GM23338 (cell line): ENCODE measurements at regions not wholly inside any gene's neighbourhood (a gene's known extent, or its start where the extent isn't known, plus 50 kb on each side); places are given as distances from the start of the nearest gene placed in this dataset.

Experiments
- ATAC-seq: fragments of 200-7000 bp; cut with Tn5 transposase; 3 replicates; pipeline ENCODE4 v1.9.1; 2020
- DNase-seq: peaks from one replicate; pipeline ENCODE4 v3.0.0-alpha.2; 2015; ENCODE audit warnings: low spot score
- H2AFZ ChIP-seq: fragments of 200-600 bp; sonication (generic); 2 replicates; pipeline ENCODE4 v1.8.0; 2016; ENCODE audit warnings: antibody characterized with exemption, mild to moderate bottlenecking, moderate library complexity
- H3F3A ChIP-seq: fragments of 200-600 bp; sonication (generic); replicated peaks from 2 replicates; pipeline ENCODE4 v1.8.0; 2017; ENCODE audit warnings: antibody characterized with exemption, mixed run types, low read depth
- H3K27ac ChIP-seq: fragments of 200-600 bp; sonication (generic); 2 replicates; pipeline ENCODE4 v1.6.1; 2016; ENCODE audit warnings: low read depth
- H3K27me3 ChIP-seq: fragments of 200-600 bp; sonication (generic); 2 replicates; pipeline ENCODE4 v1.8.0; 2016; ENCODE audit warnings: mild to moderate bottlenecking, mixed run types, moderate library complexity; ENCODE audit not compliant: insufficient read depth
- H3K36me3 ChIP-seq: fragments of 200-600 bp; sonication (generic); 2 replicates; pipeline ENCODE4 v1.8.0; 2016; ENCODE audit warnings: mild to moderate bottlenecking; ENCODE audit not compliant: insufficient read depth
- H3K4me1 ChIP-seq: fragments of 200-600 bp; sonication (generic); 2 replicates; pipeline ENCODE4 v1.8.0; 2016; ENCODE audit warnings: mild to moderate bottlenecking, moderate library complexity; ENCODE audit not compliant: insufficient read depth
- H3K4me2 ChIP-seq: fragments of 200-600 bp; sonication (generic); 2 replicates; pipeline ENCODE4 v1.7.1; 2017; ENCODE audit warnings: mixed run types
- H3K4me3 ChIP-seq: fragments of 200-600 bp; sonication (generic); 2 replicates; pipeline ENCODE4 v1.6.1; 2016; ENCODE audit warnings: mixed run types
- H3K79me2 ChIP-seq: fragments of 200-600 bp; sonication (generic); replicated peaks from 2 replicates; pipeline ENCODE4 v1.8.0; 2017; ENCODE audit warnings: mild to moderate bottlenecking; ENCODE audit not compliant: insufficient read depth
- H3K9me2 ChIP-seq: fragments of 200-600 bp; sonication (generic); 2 replicates; pipeline ENCODE4 v1.8.0; 2017; ENCODE audit not compliant: insufficient read depth
- H4K20me1 ChIP-seq: fragments of 200-600 bp; sonication (generic); replicated peaks from 2 replicates; pipeline ENCODE4 v1.8.0; 2017; ENCODE audit warnings: mild to moderate bottlenecking; ENCODE audit not compliant: insufficient read depth
- H3K27ac Mint-ChIP-seq: 2 replicates; pipeline ENCODE4 v1.8.0; 2020; ENCODE audit warnings: inconsistent platforms, mild to moderate bottlenecking, moderate library complexity, mixed read lengths
- H3K27me3 Mint-ChIP-seq: 3 replicates; pipeline ENCODE4 v1.8.0; 2022; ENCODE audit warnings: low read depth, mild to moderate bottlenecking, moderate library complexity, mixed read lengths, inconsistent platforms; ENCODE audit not compliant: insufficient read depth, poor library complexity
- H3K36me3 Mint-ChIP-seq: 3 replicates; pipeline ENCODE4 v1.8.0; 2021; ENCODE audit warnings: low read depth, mild to moderate bottlenecking, inconsistent platforms, moderate library complexity, mixed read lengths
- H3K4me1 Mint-ChIP-seq: 3 replicates; pipeline ENCODE4 v1.8.0; 2020; ENCODE audit warnings: mild to moderate bottlenecking, inconsistent platforms, mixed read lengths
- H3K4me3 Mint-ChIP-seq: 3 replicates; pipeline ENCODE4 v1.8.0; 2021; ENCODE audit warnings: moderate library complexity, mild to moderate bottlenecking, inconsistent platforms, mixed read lengths
- H3K9me3 Mint-ChIP-seq: 3 replicates; pipeline ENCODE4 v1.8.0; 2020; ENCODE audit warnings: moderate library complexity, mild to moderate bottlenecking, inconsistent platforms, mixed read lengths
- CREB1 ChIP-seq: fragments of 250-450 bp; sonication (Bioruptor Pico); IDR thresholded peaks from 2 replicates; pipeline ENCODE4 v1.5.0; 2020; ENCODE audit warnings: low read depth, mild to moderate bottlenecking, moderate library complexity
- CTCF ChIP-seq, 2 experiments: fragments of 200-600 bp in 1 of 2; sonication (generic) in 1 of 2; conservative IDR thresholded peaks; 2 replicates each; pipeline versions ENCODE4 v1.5.1 to v1.6.1; 2016 to 2017; ENCODE audit warnings: antibody characterized with exemption in 2 of 2, low read depth in 2 of 2, mild to moderate bottlenecking in 2 of 2, moderate library complexity in 1 of 2
- EZH2 ChIP-seq: fragments of 200-600 bp; sonication (generic); IDR thresholded peaks from one replicate; pipeline ENCODE4 v1.8.0; 2017; ENCODE audit warnings: antibody characterized with exemption, mild to moderate bottlenecking, low read depth; ENCODE audit not compliant: unreplicated experiment
- EZH2phosphoT487 ChIP-seq: fragments of 200-600 bp; sonication (generic); IDR thresholded peaks from one replicate; pipeline ENCODE4 v1.8.1; 2018; ENCODE audit warnings: antibody characterized with exemption; ENCODE audit not compliant: unreplicated experiment
- JUNB ChIP-seq: IDR thresholded peaks from one replicate; pipeline ENCODE4 v1.6.1; 2016; ENCODE audit warnings: antibody characterized with exemption; ENCODE audit not compliant: unreplicated experiment
- NANOG ChIP-seq: IDR thresholded peaks from 2 replicates; pipeline ENCODE4 v1.6.1; 2016; ENCODE audit warnings: antibody characterized with exemption, borderline replicate concordance
- POLR2AphosphoS5 ChIP-seq: IDR thresholded peaks from 2 replicates; pipeline ENCODE4 v1.6.1; 2016; ENCODE audit warnings: antibody characterized with exemption, low read depth
- STAT1 ChIP-seq: IDR thresholded peaks from one replicate; pipeline ENCODE4 v1.6.1; 2016; ENCODE audit warnings: antibody characterized with exemption; ENCODE audit not compliant: unreplicated experiment
- ZNF114 ChIP-seq: fragments of 250-450 bp; sonication (Bioruptor Pico); IDR thresholded peaks from 2 replicates; pipeline ENCODE4 v1.5.0; 2020; ENCODE audit warnings: mild to moderate bottlenecking, moderate library complexity
- ZNF331 ChIP-seq: fragments of 250-450 bp; sonication (Bioruptor Pico); IDR thresholded peaks from 2 replicates; pipeline ENCODE4 v1.5.0; 2020; ENCODE audit warnings: low read depth, mild to moderate bottlenecking, moderate library complexity
- TF ChIP-seq, protein P1 (sequence below): IDR thresholded peaks from 2 replicates; pipeline ENCODE4 v1.6.1; 2016; ENCODE audit warnings: antibody characterized with exemption
- TF ChIP-seq, protein P2 (sequence below): fragments of 250-450 bp; sonication (Bioruptor Pico); IDR thresholded peaks from 2 replicates; pipeline ENCODE4 v1.5.0; 2020; ENCODE audit warnings: mild to moderate bottlenecking, moderate library complexity

DNA sequence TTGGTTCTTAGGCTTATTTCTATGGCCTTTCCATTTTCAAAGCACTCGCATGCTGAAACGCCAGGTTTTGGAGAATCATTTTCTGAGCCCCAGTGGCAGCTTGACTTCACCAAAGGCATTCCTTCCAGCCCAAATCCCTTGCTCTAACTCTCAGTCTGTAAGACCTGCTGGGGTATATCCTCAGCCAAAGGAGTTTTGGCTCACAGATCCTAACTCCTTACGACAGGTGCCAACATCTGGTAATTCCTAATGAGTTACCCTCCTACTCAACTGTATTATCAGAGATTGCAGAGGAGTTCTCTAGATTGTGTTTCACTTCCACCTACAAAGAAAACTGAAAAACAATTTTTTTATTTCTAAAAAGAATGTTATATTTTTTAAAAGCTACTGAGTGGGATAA, 79.0 kb upstream of the RAB27B start:
- H3K27me3 ChIP-seq: no peaks in the 10 kb centered on the region

DNA sequence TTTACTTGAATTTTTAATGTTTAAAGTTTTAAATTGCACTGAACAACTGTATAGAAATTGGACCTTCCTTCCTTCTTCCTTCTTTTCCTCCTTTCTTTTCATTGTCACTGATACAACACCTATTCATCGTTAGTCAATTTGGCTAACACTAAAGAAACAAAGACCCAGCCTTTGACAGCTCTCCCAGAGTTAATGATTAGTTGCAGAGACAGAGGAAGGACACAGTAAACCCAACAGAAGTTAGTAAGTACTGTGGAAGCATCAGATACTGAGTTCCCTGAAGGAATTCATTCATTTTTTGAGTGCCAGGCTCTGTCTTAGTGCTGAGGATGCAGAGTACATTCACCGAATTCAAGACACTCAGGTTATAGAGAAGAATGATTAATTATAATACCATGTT, 77.9 kb upstream of the RAB27B start:
- H3K36me3 Mint-ChIP-seq: no peaks in the 10 kb centered on the region
- H3K4me2 ChIP-seq: no peak overlapping the region
- H3F3A ChIP-seq: no peaks in the 10 kb centered on the region
- no peaks in the 10 kb centered on the region for H3K27me3 ChIP-seq
- H3K4me3 ChIP-seq: no peak overlapping the region
- no peak overlapping the region for H3K27ac ChIP-seq
- ATAC-seq (no peak), DNase-seq (no peak)
- H3K9me2 ChIP-seq: no peaks in the 10 kb centered on the region
- H3K4me1 ChIP-seq: no peaks in the 10 kb centered on the region
- H4K20me1 ChIP-seq: no peaks in the 10 kb centered on the region
- no peak overlapping the region for H3K4me3 Mint-ChIP-seq
- H3K4me1 Mint-ChIP-seq: no peaks in the 10 kb centered on the region
- no peak overlapping the region for H3K27ac Mint-ChIP-seq
- H2AFZ ChIP-seq: no peak overlapping the region
- peaks cover 3% of the 10 kb centered on the region for H3K27me3 Mint-ChIP-seq
- H3K79me2 ChIP-seq: no peaks in the 10 kb centered on the region
- H3K9me3 Mint-ChIP-seq: no peaks in the 10 kb centered on the region
- H3K36me3 ChIP-seq: no peaks in the 10 kb centered on the region
- TF ChIP-seq EZH2 (no peak), ZNF331 (CRISPR knock-in tag) (no peak), NANOG (no peak), POLR2AphosphoS5 (no peak), STAT1 (no peak), ZNF114 (CRISPR knock-in tag) (no peak), JUNB (no peak), CREB1 (CRISPR knock-in tag) (no peak)
- TF ChIP-seq, protein P1, sequence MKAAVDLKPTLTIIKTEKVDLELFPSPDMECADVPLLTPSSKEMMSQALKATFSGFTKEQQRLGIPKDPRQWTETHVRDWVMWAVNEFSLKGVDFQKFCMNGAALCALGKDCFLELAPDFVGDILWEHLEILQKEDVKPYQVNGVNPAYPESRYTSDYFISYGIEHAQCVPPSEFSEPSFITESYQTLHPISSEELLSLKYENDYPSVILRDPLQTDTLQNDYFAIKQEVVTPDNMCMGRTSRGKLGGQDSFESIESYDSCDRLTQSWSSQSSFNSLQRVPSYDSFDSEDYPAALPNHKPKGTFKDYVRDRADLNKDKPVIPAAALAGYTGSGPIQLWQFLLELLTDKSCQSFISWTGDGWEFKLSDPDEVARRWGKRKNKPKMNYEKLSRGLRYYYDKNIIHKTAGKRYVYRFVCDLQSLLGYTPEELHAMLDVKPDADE: no peak
- TF ChIP-seq, protein P2, sequence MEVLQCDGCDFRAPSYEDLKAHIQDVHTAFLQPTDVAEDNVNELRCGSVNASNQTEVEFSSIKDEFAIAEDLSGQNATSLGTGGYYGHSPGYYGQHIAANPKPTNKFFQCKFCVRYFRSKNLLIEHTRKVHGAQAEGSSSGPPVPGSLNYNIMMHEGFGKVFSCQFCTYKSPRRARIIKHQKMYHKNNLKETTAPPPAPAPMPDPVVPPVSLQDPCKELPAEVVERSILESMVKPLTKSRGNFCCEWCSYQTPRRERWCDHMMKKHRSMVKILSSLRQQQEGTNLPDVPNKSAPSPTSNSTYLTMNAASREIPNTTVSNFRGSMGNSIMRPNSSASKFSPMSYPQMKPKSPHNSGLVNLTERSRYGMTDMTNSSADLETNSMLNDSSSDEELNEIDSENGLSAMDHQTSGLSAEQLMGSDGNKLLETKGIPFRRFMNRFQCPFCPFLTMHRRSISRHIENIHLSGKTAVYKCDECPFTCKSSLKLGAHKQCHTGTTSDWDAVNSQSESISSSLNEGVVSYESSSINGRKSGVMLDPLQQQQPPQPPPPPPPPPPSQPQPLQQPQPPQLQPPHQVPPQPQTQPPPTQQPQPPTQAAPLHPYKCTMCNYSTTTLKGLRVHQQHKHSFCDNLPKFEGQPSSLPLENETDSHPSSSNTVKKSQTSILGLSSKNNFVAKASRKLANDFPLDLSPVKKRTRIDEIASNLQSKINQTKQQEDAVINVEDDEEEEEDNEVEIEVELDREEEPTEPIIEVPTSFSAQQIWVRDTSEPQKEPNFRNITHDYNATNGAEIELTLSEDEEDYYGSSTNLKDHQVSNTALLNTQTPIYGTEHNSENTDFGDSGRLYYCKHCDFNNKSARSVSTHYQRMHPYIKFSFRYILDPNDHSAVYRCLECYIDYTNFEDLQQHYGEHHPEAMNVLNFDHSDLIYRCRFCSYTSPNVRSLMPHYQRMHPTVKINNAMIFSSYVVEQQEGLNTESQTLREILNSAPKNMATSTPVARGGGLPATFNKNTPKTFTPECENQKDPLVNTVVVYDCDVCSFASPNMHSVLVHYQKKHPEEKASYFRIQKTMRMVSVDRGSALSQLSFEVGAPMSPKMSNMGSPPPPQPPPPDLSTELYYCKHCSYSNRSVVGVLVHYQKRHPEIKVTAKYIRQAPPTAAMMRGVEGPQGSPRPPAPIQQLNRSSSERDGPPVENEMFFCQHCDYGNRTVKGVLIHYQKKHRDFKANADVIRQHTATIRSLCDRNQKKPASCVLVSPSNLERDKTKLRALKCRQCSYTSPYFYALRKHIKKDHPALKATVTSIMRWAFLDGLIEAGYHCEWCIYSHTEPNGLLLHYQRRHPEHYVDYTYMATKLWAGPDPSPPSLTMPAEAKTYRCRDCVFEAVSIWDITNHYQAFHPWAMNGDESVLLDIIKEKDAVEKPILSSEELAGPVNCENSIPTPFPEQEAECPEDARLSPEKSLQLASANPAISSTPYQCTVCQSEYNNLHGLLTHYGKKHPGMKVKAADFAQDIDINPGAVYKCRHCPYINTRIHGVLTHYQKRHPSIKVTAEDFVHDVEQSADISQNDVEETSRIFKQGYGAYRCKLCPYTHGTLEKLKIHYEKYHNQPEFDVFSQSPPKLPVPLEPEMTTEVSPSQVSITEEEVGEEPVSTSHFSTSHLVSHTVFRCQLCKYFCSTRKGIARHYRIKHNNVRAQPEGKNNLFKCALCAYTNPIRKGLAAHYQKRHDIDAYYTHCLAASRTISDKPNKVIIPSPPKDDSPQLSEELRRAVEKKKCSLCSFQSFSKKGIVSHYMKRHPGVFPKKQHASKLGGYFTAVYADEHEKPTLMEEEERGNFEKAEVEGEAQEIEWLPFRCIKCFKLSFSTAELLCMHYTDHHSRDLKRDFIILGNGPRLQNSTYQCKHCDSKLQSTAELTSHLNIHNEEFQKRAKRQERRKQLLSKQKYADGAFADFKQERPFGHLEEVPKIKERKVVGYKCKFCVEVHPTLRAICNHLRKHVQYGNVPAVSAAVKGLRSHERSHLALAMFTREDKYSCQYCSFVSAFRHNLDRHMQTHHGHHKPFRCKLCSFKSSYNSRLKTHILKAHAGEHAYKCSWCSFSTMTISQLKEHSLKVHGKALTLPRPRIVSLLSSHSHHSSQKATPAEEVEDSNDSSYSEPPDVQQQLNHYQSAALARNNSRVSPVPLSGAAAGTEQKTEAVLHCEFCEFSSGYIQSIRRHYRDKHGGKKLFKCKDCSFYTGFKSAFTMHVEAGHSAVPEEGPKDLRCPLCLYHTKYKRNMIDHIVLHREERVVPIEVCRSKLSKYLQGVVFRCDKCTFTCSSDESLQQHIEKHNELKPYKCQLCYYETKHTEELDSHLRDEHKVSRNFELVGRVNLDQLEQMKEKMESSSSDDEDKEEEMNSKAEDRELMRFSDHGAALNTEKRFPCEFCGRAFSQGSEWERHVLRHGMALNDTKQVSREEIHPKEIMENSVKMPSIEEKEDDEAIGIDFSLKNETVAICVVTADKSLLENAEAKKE: no peak

More for the DNA sequence above, 79.0 kb upstream of the RAB27B start:
- H3F3A ChIP-seq: no peaks in the 10 kb centered on the region
- H3K27ac Mint-ChIP-seq: no peak overlapping the region
- H3K4me1 ChIP-seq: no peaks in the 10 kb centered on the region
- no peaks in the 10 kb centered on the region for H3K36me3 Mint-ChIP-seq
- no peak overlapping the region for H3K4me2 ChIP-seq
- no peaks in the 10 kb centered on the region for H3K36me3 ChIP-seq
- TF ChIP-seq EZH2phosphoT487 (no peak), CTCF (conservative IDR thresholded peaks at IDR 0.05; ENCODE audit: low read depth in 2 of 2) (no peak)
- no peak overlapping the region for H3K27ac ChIP-seq
- DNase-seq (no peak), ATAC-seq (no peak)
- no peaks in the 10 kb centered on the region for H3K4me1 Mint-ChIP-seq
- H4K20me1 ChIP-seq: no peaks in the 10 kb centered on the region
- no peaks in the 10 kb centered on the region for H3K9me3 Mint-ChIP-seq
- no peaks in the 10 kb centered on the region for H3K9me2 ChIP-seq
- no peak overlapping the region for H3K4me3 ChIP-seq
- H3K79me2 ChIP-seq: no peaks in the 10 kb centered on the region
- no peak overlapping the region for H3K4me3 Mint-ChIP-seq
- 0 out of 2 replicates have a peak overlapping the region, but pooled peaks have one; percentile 32 for H2AFZ ChIP-seq
- H3K27me3 Mint-ChIP-seq: peaks cover 3% of the 10 kb centered on the region
